Fibroblast of peridontal ligament (primary cell): ENCODE measurements at regions not wholly inside any gene's neighbourhood (a gene's known extent, or its start where the extent isn't known, plus 50 kb on each side); places are given as distances from the start of the nearest gene placed in this dataset.
"Not testable (repeated sequence)": the region's sequence is repeated elsewhere in the genome, so short reads cannot be mapped to it uniquely, and the experiment has no call there.

ENCODE experiments used
- DNase-seq: peaks from one replicate; pipeline ENCODE4 v3.0.0-alpha.2; 2010; ENCODE audit errors: extremely low read depth

GRCh38 chr18:40259115-40259835 lies 1695.8 kb upstream of the PIK3C3 start:
- DNase-seq, result no peak

GRCh38 chr18:40258311-40258710 lies 1696.7 kb upstream of the PIK3C3 start:
- DNase-seq, result no peak

DNA sequence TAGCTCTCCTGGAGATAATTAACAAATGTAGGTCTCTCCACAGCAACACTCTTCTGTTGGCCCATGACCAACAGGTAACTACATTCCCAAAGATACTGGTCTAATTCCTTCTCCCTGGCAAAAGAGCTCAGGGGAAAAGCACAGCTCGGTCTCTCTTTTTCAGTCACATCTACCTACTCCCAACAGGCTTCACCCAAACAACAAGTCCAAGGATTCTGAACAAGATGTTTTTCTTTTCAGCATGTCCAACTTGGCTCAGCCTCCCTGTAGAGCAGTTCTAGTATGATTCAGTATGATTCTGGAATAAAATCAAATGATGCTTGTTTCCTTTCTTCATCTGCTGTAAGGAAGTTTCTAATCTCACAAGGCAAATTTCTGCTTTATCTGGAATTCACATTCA lies 1704.8 kb upstream of the PIK3C3 start:
- DNase-seq, result no peak

DNA sequence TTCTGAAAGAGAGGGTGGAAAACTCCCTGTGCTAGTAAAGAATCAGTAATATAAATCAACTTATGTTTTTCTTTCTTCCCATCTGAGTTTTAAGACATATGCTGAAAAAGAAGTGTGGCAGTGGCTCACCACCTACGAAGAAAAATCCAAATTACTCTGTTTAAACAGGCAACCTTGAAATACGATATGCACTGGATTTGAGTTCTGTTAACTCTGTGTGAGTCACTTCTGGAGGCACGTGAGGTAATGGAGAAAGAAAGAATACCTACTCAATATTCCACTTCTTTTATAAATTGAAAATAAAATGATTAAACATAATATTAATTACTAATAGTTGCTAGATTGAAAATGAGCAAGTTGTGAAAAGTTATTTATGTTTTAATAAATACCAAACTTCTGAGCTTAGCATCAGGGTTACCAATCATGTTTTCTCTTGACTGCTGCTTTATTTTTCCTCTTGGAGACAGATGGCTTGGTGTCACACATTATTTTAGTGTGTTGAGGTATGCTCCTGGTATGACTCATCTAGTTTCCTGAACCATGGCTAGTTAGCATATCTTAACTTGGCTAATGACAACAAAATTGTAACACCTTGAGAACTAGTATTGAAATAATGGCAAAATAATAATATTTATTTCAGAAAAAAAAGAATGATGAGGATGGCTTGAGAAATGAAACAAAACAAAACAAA lies 1705.5 kb upstream of the PIK3C3 start:
- no peak for DNase-seq

DNA sequence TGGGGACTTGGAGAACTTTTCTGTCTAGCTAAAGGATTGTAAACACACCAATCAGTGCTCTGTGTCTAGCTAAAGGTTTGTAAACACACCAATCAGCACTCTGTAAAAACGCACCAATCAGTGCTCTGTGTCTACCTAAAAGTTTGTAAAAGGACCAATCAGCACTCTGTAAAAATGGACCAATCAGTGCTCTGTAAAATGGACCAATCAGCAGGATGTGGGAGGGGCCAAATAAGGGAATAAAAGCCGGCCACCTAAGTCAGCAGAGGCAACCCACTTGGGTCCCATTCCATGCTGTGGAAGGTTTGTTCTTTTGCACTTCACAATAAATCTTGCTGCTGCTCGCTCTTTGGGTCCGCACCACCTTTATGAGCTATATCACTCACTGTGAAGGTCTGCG lies 1709.4 kb upstream of the PIK3C3 start:
- DNase-seq, result not testable (repeated sequence)

DNA sequence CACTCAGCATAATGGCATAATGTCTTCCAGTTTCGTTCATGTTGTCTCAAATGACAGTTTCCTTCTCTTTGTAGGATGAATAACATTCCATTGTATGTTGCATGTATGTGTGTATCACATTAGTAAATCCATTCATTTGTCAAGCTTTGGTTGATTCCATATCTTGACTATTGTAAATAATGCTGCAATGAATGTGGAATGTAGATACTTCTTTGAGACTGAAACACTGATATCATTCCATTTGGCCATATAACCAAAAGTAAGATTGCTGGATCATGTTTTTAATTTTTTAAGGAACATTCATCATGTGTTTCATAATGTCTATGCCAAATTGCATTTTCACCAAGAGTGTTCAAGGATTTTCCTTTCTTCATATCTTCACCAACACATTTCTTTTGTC lies 1711.4 kb upstream of the PIK3C3 start:
- peak; percentile 4 for DNase-seq

- no peak for DNase-seq
These were observed 1719.2 kb upstream of the PIK3C3 start for GRCh38 chr18:40235836-40236235.

- no peak for DNase-seq
These were observed 1719.7 kb upstream of the PIK3C3 start for GRCh38 chr18:40235323-40235722.

GRCh38 chr18:40233931-40234616 lies 1721.0 kb upstream of the PIK3C3 start:
- DNase-seq, result peak; percentile 1

DNA sequence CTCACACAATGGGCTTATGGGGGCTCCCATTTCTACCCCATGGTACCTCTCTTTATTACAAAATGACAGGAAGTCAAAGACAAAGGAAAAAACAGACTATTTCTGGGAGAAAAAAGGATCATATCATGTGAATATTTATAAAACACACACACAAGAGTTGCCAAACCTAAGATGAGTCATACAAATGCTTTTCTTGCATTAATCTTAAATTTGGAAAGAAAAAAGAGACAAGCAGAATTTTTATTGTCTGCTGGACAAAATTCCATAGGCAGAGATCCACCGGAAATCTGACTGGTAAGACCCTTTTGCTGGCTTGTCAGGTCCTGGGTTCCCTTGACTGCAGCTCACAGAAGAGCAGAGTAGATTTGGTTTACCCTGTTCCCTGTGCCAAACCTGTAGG lies 1732.3 kb upstream of the PIK3C3 start:
- peak; percentile 41 for DNase-seq

DNA sequence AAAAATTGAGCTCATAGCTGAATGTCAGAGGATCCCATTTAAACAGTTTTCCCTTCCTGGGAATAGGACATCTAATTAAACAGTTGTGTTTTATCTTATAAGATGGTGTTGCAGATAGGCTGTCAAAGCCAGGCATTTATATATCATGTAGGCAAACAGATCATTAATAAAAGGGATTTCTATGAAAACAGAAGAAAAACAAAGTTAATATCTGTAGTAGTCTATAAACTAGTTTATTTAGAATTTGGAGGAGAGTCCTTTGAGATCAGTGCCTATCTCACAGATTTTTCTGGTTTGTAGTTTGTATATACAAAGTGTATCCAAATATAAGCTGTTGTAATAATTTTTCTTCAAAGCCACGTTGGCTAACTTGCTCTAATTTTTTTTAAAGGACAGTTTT lies 1738.2 kb upstream of the PIK3C3 start:
- DNase-seq, result no peak

- DNase-seq, result peak; percentile 17
These were observed 1739.1 kb upstream of the PIK3C3 start for GRCh38 chr18:40215979-40216378.

DNA sequence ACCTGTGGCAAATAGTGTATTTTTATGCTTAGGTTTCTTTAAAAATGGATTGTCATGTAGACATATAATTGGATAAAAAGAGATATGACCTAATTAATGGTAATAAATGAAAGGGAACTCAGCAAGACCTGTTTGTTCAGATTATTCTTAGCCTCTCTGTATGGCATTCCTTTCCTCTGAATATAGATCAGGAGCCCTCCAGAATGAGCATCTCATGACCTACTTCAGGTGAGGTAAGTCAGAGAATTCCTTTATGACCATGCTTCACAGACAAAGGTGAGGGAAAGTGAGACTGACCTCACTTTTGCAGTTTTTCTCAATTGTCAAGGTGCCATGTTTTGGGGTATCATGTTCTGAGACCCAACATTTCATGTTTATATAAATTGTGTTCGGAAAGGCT lies 1744.3 kb upstream of the PIK3C3 start:
- DNase-seq, result no peak

DNA sequence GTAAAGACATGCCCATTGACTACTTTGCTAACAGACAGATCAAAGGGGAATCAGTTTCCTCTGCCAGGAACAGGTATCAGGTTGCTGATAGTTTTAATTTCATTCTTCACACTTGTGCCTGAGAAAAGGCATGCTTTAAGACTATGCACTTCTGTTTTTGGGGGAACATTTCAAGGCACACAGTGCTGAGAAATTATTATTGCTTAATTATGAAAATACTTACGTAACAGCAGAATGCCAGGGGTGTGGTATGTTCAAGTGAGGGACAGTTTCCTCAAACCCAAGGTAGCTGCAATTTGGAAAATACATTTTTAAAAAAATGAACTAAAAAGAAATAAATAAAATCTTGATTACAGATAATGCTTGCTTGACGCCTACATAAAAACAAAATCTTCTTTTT lies 1746.1 kb upstream of the PIK3C3 start:
- DNase-seq, result no peak

DNA sequence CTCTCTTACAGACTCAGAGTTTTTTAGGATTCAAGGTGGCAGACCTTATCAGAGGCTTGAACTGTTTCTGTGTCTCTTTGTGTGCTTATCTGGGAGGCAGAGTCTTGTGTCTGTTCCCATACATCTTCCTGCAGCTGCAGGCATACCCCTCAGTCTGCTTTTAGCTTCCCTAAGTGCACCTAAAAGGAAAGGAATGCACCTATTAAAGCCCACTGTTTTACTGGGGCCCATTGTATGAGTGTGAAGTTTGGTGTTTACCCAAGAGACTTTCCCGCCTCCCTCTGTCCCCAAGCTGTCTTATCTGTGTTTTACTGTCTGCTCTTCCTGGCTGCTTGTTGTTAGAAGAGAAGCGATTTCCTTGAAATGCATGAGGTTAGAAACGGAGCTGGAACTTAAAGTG lies 1757.3 kb upstream of the PIK3C3 start:
- DNase-seq, result no peak

DNA sequence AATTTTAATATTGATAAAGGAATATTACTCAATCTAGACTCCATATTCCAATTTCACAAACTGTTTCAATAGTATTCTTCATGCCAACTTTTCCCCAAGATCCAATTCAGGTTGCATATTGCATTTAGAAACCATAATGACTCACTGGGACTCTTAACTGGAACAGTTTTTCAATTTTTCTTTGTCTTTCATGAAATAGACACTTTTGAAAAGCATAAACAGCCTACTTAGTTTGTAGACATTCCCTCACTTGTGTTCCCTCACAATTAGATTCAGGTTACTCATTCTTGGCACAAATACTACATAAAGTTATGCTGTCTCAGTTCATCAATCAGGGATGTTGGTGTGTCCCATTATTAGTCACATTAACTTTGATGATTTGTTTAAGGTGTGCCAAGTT lies 1768.4 kb upstream of the PIK3C3 start:
- no peak for DNase-seq

- DNase-seq, result peak; percentile 1
These were observed 1775.1 kb upstream of the PIK3C3 start for GRCh38 chr18:40179729-40180461.

DNA sequence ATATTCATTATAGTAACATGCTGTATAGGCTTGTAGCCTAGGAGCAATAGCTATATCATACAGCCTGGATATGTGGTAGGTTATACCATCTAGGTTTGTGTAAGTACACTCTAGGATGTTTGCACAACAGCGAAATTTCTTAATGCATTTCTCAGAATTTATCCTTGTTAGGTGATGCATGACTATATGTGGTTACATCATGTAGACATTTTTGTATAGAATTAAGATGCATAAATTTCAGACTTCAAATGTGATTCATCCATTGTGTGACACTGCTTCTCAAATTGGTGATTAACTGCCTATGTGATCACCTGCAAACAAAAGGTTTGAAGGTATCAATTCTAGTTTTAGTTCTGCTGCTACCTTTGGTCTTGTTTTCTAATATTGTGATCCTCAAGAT lies 1787.0 kb upstream of the PIK3C3 start:
- DNase-seq, result no peak

- DNase-seq, result no peak
These were observed 1791.8 kb upstream of the PIK3C3 start for GRCh38 chr18:40163254-40163653.

DNA sequence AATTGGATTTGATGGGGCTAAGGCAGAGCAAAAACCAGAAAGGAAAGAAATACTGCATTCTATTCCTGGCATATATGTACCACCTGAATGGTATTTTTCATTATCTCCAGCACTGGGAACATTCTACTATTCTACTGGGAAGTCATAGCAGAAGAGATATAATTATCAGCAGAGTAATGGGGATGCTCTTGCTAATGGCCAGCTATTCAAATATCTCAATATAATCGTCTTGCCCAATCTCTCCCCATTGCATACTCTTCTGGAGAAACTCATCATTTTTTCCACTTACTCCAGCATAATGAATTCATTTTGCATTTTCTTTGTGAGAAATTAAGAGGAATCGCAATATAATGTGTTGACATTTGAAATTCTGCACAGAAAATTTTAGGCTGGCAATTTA lies 1794.7 kb upstream of the PIK3C3 start:
- no peak for DNase-seq

DNA sequence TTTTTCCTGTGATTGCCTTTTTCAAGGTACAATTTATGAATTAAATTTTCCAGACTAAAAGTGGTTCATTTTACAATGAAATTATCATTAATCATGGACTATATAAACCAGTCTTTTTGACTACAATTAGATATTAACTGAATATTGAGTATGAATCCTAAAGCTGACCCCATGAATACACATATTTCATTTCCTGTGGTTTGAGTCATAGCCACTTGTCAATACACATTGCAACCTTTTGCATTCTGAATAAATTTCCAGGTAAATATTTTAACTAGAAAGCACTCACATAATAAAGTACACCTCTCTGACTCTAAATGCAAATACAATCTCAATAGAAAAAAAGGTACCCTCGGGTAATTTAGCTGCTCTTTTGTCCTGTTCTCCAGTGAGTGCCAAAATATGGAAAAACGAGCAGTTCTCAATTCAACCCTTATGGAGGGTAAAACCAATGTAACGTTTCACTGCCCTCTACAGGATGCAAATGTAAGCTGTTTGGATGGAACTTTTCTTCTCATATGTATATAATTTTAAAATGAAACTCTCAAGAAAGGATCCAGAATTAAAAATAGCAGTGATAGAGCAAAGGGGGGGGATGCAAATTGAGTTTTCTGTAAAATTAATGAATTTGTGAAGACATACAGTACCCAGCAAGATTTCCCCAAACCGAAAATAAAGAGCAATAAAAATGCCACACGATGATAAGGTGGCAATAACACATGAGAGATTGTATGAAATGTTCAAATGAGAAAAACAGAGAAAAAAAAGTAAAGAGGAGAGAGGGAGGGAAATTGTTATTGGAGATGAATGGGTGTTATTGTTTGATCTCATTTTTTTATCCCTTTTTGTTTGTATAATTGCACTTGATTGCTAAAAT lies 1795.7 kb upstream of the PIK3C3 start:
- peak; percentile 31 for DNase-seq
